Body of pancreas (tissue), 4 donors: ENCODE measurements at regions not wholly inside any gene's neighbourhood (a gene's known extent, or its start where the extent isn't known, plus 50 kb on each side); places are given as distances from the start of the nearest gene placed in this dataset.

ENCODE experiments used
- CTCF ChIP-seq, 7 experiments: fragments of 450-650 bp in 4 of 7; fragments of 200-600 bp in 3 of 7; sonication (generic) in 3 of 7; IDR thresholded peaks; one replicate each; pipeline ENCODE4 v1.5.1; 2016 to 2019; ENCODE audit warnings: antibody characterized with exemption in 7 of 7
- POLR2A ChIP-seq, 3 donors: fragments of 450-650 bp; IDR thresholded peaks; one replicate each; pipeline ENCODE4 v1.6.1; 2016; ENCODE audit warnings: antibody characterized with exemption in 3 of 3, mild to moderate bottlenecking in 2 of 3

GRCh38 chr18:44466997-44467396, 213.7 kb upstream of the SETBP1 start:
- TF ChIP-seq CTCF (IDR thresholded peaks at IDR 0.05) (no peak), POLR2A (IDR thresholded peaks at IDR 0.05) (no peak)
